MCF 10A (cell line): ENCODE measurements at regions not wholly inside any gene's neighbourhood (a gene's known extent, or its start where the extent isn't known, plus 50 kb on each side); places are given as distances from the start of the nearest gene placed in this dataset.

Experiments
- BruUV-seq: library from RNA; stranded (reverse); fragments of 400-500 nt; replicated peaks from 2 replicates; lab custom pipeline; 2021; lab: Mats Ljungman, UMichigan
- CTCF ChIA-PET: fragments of 300-600 bp; sonication (Branson Sonifier 250); formaldehyde crosslinking; extraction: SDS; loops from one replicate; lab custom pipeline; 2021; ENCODE audit warnings: antibody characterized with exemption, inconsistent platforms; lab: Yijun Ruan, JAX
- POLR2A ChIA-PET: fragments of 300-600, 350-650 bp; sonication (Branson Sonifier 250); formaldehyde crosslinking; extraction: SDS; loops from one replicate; lab custom pipeline; 2020; ENCODE audit warnings: antibody characterized with exemption, inconsistent platforms; lab: Yijun Ruan, JAX
- DNase-seq: peaks from one replicate; pipeline ENCODE4 v3.0.0-alpha.2; 2018; ENCODE audit not compliant: unreplicated experiment
- H3K27ac Mint-ChIP-seq: one replicate; pipeline ENCODE4 v1.8.0; 2022; ENCODE audit warnings: mild to moderate bottlenecking, low read depth, mixed read lengths; ENCODE audit not compliant: unreplicated experiment
- H3K27me3 Mint-ChIP-seq: one replicate; pipeline ENCODE4 v1.8.0; 2022; ENCODE audit warnings: mixed read lengths; ENCODE audit not compliant: insufficient read depth, unreplicated experiment
- H3K36me3 Mint-ChIP-seq: one replicate; pipeline ENCODE4 v1.8.0; 2022; ENCODE audit warnings: mild to moderate bottlenecking, moderate library complexity, mixed read lengths; ENCODE audit not compliant: insufficient read depth, unreplicated experiment
- H3K4me1 Mint-ChIP-seq: one replicate; pipeline ENCODE4 v1.8.0; 2022; ENCODE audit warnings: mixed read lengths; ENCODE audit not compliant: insufficient read depth, unreplicated experiment
- H3K4me3 Mint-ChIP-seq: one replicate; pipeline ENCODE4 v1.8.0; 2022; ENCODE audit warnings: mild to moderate bottlenecking, moderate library complexity, mixed read lengths; ENCODE audit not compliant: unreplicated experiment
- H3K9me3 Mint-ChIP-seq: one replicate; pipeline ENCODE4 v1.8.0; 2022; ENCODE audit warnings: mixed read lengths; ENCODE audit not compliant: unreplicated experiment
- CTCF ChIP-seq: fragments of 200-600 bp; IDR thresholded peaks from one replicate; pipeline ENCODE4 v1.8.0; 2022; ENCODE audit warnings: antibody characterized with exemption, mild to moderate bottlenecking; ENCODE audit not compliant: unreplicated experiment
- intact Hi-C: fragments of 100-400 bp; cut with micrococcal nuclease; formaldehyde crosslinking; loops from 2 replicates; pipeline ENCODE4 v1.14.1; 2022

GRCh38 chr2:58983111-58983510 is 742.0 kb upstream of the FANCL start:
- no peak for DNase-seq
- POLR2A ChIA-PET, result no interaction called here
- TF ChIP-seq CTCF, result no peak
- CTCF ChIA-PET, result interaction anchor here (0.5 to 0.8 kb wide), 2 partner anchors 157 to 187 kb away, joined by 4 read pairs; no protein-coding TSS in a partner anchor
- H3K4me1 Mint-ChIP-seq, result no peaks in the 10 kb centered on the region
- H3K27ac Mint-ChIP-seq, result no peak overlapping the region
- no peak overlapping the region for H3K4me3 Mint-ChIP-seq
- no peaks in the 10 kb centered on the region for H3K27me3 Mint-ChIP-seq
- no peaks in the 10 kb centered on the region for H3K36me3 Mint-ChIP-seq
- no TSS peak for BruUV-seq
- H3K9me3 Mint-ChIP-seq, result no peaks in the 10 kb centered on the region
- intact Hi-C loops, result no loop called here

- BruUV-seq, result no TSS peak
Measured at GRCh38 chr2:58981237-58981636, 740.1 kb upstream of the FANCL start.

GRCh38 chr2:58976375-58977071 is 735.4 kb upstream of the FANCL start:
- intact Hi-C loops, result no loop called here
- no TSS peak for BruUV-seq
- Mint-ChIP-seq H3K4me3 (no peak overlapping the region), H3K9me3 (no peaks in the 10 kb centered on the region), H3K36me3 (no peaks in the 10 kb centered on the region), H3K27ac (no peak overlapping the region), H3K4me1 (peaks cover 10% of the 10 kb centered on the region), H3K27me3 (no peaks in the 10 kb centered on the region)
- CTCF ChIA-PET, result interaction anchor here (0.5 kb wide), 1 partner anchor 225 kb away, joined by 3 read pairs; no protein-coding TSS in a partner anchor
- DNase-seq, result no peak
- POLR2A ChIA-PET, result interaction anchor here (0.5 kb wide), 1 partner anchor 1615 kb away, joined by 3 read pairs; no protein-coding TSS in a partner anchor
- TF ChIP-seq CTCF, result no peak

More at GRCh38 chr2:58981237-58981636, 740.1 kb upstream of the FANCL start:
- no peak overlapping the region for H3K4me3 Mint-ChIP-seq
- no peaks in the 10 kb centered on the region for H3K36me3 Mint-ChIP-seq
- intact Hi-C loops, result no loop called here
- no peaks in the 10 kb centered on the region for H3K4me1 Mint-ChIP-seq
- CTCF ChIA-PET, result interaction anchor here (0.7 kb wide), 2 partner anchors 375 to 743 kb away, joined by 3 to 4 read pairs; no protein-coding TSS in a partner anchor
- no peak for TF ChIP-seq CTCF
- DNase-seq, result no peak
- POLR2A ChIA-PET, result interaction anchor here (0.6 kb wide), 1 partner anchor 32 kb away, joined by 3 read pairs; no protein-coding TSS in a partner anchor
- H3K27me3 Mint-ChIP-seq, result no peaks in the 10 kb centered on the region
- no peaks in the 10 kb centered on the region for H3K9me3 Mint-ChIP-seq
- no peak overlapping the region for H3K27ac Mint-ChIP-seq

GRCh38 chr2:58974881-58975280 is 733.8 kb upstream of the FANCL start:
- Mint-ChIP-seq H3K9me3 (no peaks in the 10 kb centered on the region), H3K27ac (no peak overlapping the region), H3K4me1 (peaks cover 10% of the 10 kb centered on the region), H3K27me3 (no peaks in the 10 kb centered on the region), H3K4me3 (no peak overlapping the region), H3K36me3 (no peaks in the 10 kb centered on the region)
- DNase-seq, result no peak
- CTCF ChIA-PET, result no interaction called here
- intact Hi-C loops, result no loop called here
- no TSS peak for BruUV-seq
- POLR2A ChIA-PET, result no interaction called here
- TF ChIP-seq CTCF, result no peak
